ENCODE measurements at regions not wholly inside any gene's neighbourhood (a gene's known extent, or its start where the extent isn't known, plus 50 kb on each side); places are given as distances from the start of the nearest gene placed in this dataset.

DNA sequence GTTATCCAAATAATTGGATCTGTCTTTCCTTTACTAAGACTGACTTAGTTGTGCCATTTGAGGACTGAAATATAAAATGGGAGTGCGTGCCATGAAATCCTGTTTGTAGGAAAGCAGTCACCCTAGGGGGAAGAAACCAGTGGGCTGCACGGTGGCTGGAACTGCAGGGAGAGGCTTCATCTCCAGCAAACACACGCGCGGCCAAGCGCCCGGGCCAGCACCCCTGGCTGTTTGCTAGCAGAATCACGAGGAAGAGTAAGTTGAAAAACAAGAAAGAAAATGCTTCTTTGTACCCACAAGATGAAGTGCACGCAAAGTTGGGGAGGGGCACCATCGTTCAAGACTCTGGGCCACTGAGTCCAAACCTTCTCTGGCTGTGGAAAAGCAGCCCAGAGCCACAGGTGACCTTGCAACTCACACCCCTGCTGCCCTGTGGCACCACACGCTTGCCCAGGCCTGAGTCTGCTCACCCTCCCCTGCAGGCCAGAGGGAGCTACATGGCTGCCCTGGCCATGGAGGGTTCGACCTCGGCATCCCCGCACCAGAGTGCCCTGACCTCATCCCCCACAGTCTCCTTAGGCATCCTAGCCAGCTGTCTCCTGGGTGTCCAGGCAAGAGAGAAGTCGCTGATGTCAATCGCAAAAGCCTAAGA is 55.2 kb downstream of the IRX2 start:
- no peak for DNase-seq

DNA sequence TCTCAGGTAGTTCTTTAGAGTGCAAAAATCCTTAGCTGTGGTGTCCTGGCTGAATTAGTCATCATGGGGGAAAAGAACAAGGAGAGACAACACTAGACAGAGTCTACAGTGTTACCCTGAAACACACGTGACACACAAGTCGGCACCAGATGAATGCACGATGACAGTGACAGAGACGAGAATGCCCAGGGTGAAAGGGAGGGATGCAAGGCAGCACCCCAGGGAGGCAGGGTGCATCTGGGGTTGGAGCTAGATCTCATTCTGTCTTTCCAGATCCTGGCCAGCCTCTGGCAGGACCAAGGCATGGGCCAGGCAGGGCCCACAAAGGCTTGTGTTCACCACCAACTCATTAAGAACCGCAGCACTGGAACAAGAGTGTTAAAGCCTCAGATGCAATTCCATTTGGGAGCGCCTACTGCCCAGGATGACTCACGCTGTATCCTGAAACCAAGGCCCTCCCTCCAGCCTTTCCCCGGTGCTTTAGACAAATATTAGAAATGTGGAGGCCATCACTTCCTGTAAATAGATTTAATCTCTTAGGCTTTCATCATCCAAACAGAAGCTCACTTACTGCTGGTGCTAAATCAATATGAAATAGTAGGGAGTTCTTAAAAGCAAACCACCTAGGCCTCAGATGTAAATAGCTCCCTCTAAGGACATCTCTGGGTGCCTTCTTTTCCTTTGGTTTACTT is 56.1 kb downstream of the IRX2 start:
- DNase-seq: no peak

DNA sequence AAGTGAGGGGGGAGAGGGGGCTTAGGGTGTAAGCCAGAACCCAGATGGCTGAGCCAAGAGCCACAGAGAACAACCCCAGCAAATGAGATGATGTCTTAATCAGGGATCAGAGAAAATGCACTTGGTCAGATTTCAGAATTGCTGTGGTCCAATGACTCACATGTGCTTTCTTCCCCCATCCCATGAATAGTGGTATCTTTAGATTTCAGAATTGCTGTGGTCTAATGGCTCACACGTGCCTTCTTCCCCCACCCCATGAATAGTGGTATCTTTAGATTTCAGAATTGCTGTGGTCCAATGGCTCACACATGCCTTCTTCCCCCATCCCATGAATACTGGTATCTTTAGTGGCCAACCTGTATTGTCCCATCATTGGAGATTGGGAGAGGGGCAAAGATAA is 59.9 kb downstream of the IRX2 start:
- no peak for DNase-seq

DNA sequence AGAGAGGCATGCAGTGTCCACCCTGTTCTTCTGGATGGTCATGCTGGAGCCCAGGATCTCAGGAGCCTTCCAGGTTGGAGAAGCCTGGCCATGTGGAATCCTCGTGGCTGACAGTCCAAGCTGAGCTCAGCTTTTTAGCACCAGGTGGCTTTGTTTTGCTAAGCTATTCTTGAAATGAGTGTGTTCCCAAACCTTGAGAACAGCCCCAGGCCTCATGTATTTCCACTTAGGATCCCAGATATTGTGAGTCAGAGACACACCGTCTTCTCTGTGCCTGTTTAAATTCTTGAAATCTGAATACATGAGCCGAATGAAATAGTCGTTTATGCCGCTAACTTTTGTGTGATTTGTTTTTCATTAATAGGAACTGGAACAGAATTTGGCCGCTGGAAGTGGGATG is 61.2 kb downstream of the IRX2 start:
- DNase-seq: no peak

DNA sequence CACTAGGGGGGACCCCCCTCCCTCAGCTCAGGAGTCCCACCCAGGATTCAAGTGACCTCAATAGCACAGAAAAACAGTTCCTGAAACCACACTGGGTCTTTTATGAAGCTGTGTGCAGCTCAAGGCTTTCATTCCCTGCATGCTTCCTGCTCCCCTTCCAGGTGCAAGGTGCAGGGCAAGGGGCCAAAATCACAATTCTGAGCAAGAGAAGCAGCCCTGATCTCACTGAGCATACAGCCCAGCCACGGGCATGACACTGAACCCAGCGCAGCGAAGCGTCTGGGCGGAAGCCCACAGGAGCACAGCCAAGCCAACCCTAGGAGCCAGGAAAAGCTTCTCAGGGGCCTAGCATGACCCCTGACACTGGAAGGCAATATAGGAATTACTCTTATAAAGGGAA is 62.9 kb downstream of the IRX2 start:
- no peak for DNase-seq

DNA sequence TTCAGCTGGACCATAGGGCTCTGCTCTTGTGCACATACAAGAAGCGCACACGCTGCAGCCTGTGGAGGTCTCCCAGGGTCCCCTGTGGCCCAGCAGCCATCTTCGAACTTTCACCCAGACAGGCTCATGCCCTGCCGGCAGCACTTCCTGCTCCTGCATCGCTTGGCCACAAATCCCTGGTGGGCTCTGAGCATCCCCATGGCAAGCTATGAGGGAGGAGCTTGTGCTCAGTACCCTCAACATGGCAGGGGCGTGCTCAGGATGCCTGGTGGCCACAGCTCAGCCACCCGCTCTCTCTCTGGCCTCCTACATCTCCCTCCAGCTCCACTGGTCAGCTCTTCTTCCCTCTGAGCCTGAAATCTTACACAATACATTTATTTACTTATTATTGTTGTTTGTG is 63.7 kb downstream of the IRX2 start:
- DNase-seq: no peak

DNA sequence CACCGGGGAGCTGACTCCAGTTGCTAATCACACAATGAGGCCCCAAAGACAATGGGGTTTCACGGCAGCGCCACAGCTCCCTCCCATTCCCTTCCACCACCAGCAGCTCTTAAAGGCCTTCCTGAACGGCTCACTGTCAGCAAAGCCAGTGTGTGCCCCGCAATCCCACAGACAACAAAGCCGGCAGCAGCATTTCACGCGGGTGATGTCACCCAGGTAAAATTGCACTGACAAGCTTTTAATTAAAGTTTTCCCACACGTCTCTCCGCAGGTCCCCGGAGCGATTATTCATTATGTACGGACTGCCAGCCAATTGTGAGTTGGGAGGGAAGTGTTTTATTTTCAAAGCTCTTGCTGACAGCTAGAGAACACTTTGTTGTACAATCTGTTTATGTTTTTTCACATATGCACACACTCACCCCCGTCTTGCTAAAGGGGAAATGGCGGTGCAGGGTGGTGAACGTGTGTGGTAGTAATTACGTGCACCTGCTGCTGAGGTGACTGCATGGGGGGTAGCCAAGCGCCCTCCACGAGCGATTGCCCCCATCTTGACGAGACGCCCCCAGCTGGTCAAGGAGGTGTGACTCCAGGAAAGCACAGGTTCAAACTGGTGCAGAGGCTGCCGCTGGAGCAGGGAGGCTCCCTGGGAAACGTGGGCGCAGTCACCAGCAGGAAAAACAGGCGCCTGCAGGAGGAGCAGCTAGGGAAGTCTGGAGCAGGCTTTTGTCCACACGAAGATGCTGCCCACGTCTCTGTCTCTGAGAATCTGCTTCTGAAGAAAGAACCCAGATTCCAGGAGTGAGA is 65.0 kb downstream of the IRX2 start:
- DNase-seq: no peak

DNA sequence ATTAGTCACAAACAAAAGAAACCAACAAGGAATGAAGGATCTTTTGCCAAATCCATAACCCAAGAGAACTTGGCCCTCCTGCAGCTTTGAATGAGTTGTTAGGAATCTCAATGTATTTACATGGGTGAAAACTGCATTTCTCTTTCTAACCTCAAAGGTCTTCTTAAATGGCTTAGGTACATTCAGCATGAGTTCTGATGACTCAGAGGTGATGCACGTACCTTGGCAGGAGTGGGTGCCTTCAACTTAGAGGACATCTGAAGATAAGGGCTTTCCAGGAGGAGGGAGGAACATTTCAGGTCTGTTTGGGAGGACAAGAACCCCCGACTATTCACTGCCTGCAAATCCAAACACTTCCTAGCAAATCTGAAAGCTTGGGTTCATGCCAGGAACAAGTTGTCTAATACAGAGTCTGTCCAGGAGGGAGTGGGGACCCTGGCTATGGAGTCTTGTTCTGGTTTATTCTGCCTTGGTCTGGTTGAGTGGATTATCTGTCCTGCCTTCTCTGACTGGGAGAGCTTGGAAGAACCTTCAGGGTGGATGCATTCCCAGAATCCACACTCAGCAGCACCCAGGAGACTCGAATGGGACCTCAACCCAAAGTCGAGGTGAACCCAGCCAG is 65.7 kb downstream of the IRX2 start:
- DNase-seq: no peak

DNA sequence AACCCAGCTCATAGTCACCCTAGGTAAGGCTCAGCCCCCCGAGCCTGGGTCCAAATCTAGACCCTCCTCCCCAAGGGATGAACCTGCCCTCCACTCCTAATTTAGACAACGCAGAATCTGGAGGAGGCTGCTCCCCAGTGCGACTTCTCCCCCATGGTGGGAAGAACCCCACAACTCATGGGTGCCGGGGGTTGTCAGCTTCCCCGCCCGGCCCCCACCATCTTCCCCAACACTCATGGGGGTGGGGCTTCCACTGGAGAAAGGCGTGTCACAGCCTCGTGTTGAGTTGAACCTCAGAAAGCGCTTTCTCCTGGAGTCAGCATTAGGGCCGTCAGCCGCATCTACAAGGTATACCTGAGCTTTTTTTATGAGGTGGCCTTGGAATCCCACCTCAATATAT is 66.9 kb downstream of the IRX2 start:
- no peak for DNase-seq

DNA sequence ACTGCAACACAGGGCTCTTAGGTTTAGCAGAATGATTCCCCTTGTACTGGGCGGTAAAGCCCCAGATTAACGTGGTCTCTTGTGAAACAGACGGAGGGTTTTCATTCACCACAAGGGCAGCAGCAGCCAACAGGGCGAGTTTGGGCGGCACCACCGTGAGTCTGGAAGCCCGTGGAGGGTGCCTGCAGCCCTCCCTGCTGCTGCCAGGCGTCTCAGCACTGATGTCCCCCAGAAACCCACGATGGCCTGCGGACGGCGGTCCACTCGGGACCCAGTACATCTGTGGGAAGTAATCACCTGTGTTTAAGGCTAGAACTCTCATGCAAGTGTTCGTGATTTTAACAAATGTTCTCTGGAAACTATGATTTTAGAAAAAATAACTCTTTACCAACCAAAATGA is 67.8 kb downstream of the IRX2 start:
- no peak for DNase-seq

DNA sequence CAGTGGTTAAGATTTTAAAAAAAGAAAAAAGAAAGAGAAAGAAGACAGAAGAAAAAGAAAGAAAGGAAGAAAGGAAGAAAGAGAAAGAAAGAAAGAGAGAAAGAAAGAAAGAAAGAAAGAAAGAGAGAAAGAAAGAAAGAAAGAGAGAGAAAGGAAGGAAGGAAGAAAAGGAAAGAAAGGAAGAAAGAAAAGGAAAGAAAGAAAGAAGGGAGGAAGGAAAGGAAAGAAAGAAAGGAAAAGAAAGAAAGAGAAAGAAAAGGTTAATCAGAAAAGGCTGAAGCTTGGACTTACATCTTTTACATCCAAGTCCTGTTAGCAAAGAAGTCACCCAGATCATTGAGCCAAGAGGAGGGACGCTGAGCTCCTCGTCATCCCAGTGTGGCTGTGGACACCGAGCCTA is 70.0 kb downstream of the IRX2 start:
- no peak for DNase-seq

DNA sequence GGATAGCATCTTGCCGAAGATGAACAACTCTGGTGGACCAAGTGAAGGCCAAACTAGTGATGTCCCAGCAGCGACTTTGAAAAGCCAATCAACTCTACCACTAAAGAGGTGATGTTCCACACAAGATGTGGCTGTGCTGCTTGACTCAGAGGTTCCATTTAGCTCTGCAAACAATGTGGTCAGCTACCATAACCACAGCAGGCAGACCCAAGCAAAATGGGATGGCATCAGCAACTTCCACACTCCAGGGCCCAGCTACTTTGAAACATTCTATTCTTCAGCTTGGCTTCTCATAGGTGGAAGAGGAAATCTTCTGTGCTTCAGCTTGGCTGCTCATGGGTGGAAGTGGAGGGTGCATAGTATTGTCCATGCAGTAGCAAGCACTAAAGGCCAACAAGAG is 70.5 kb downstream of the IRX2 start:
- DNase-seq: no peak

DNA sequence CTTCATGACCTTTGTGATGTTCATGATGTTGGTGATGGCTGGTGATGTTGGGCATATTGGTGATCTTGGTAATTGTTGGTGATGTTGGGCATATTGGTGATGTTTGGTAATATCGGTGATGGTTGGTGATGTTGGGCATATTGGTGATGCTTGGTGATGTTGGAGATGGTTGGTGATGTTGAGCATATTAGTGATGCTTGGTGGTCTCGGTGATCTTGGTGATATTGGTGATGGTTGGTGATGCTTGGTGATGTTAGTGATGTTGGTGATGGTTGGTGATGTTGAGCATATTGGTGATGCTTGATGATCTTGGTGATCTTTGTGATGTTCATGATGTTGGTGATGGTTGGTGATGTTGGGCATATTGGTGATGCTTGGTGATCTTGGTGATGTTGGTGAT is 73.8 kb downstream of the IRX2 start:
- DNase-seq: no peak

DNA sequence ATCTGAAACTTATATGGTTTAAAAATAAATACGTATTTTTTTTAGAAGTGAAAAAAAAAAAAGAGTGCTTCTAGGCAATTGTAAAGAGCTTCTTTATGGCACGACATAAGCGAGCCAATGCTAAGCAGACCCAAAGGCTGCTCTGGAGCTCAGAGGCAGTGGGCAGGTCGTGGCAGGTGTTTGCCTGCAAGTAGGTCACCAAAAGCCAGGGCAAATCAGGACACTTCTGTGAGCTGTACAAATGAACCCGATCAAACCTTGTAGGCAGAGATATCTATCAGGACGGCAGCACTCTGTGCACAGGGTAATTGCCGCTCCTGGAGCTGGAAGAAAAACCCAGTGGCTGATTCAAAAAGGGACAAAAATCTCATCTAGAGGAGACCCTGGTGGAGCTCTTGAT is 75.9 kb downstream of the IRX2 start:
- peak; percentile 85 for DNase-seq

DNA sequence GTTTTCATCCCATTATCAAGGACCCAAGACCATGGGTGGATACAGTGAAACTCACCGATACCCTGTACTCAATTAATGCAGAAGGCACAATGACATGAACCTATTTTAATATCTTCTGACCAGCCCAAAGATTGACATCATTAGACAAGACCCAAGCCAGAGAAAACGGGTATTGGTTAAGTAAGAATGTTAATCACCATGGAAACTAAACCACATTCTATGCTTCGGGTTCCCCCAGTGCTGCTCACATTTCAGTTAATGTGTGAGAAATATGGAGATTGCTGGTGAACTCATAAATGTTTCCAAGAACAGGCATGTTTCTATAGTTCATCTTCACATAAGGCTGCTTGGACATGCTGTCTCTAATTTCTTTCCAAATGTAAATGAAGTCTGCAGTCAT is 77.0 kb downstream of the IRX2 start:
- no peak for DNase-seq

DNA sequence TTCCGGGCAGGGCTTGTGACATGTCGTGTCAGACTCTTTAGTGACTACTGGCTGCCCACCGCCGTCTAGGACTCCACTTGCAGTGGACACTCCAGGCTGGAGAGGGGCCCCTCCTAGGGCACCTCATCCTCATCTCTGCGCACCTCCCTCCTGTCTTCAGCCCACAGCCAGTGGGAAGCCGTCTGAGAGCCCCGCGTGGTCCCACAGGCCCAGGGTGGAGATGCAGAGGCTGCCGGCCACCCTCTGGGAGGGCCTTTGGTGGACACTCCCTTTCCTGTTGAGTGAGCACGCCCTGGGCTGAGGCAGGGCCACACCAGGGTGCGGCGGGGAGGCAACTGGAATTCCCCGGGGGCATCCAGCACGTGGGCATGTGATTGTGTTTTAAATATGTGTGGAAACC is 80.5 kb downstream of the IRX2 start:
- no peak for DNase-seq

DNA sequence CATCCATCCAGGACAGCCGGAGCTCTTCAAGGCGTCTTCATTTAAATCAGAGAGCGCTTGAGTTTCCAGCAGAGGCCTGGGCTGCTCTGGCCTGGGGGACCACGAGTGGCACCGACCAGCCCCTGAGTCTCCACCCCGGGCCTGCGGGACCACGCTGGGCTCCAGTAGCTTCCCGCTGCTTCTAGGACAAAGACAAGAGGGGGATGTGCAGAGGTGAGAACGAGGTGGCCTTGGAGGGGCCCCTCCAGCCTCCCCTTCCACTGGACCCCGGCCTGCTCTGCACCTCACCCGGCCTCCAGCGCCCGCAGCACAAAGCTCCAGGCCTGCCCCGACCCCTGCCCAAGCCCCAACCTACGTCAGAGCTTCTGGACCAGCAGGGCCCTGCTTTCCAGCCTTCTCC is 81.6 kb downstream of the IRX2 start:
- DNase-seq: no peak

DNA sequence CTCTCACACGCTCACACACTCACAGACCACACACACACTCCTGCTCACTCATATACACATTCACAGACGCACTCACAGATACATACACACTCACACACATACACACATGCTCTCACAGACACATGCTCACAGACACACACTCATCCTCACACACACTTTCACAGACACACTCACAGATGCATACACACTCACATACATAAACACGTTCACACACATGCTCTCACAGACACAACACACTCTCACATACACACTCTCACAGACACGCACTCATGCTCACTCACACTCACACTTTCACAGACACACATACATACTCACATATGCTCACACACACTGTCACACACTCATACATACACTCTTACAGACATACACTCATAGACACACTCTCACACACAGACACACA is 82.2 kb downstream of the IRX2 start:
- DNase-seq: no peak

DNA sequence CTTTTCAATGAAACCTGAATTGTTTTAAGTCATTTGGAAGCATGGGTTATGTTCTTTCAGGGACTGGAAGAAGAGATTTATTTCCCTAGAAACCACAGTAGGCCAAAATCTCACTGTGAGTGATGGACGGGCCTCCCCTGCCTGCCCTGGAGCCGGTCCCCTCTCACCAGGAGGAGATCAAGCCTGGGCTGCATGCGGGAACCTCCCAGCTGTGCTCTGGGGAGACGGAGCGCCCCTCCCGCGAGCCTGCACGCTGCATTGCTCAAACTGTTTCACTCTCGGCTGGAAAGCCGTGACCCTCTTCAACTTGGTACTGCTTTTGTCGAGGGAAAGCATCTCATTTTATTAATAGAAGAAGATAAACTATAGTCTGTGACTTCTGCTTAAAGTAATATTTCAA is 85.4 kb downstream of the IRX2 start:
- no peak for DNase-seq

DNA sequence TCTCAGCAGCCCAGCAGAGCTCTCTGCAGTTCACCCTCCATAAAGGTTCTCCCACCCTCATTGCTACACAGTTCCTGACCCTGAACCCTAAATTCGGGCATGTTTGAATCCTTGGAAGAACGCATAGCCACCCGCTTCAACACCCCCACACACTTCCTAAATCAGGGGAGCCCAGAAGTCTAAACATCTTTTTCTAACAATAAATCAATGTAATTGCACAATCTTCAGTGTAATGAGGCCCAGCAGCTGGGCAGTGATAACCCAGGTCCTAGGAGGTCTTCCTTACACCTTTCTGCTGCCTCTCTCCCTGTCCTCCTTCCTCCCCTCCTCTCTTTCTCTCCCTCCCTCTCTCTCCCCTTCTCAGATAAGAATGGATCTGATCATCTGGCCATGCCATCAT is 88.0 kb downstream of the IRX2 start:
- DNase-seq: no peak

DNA sequence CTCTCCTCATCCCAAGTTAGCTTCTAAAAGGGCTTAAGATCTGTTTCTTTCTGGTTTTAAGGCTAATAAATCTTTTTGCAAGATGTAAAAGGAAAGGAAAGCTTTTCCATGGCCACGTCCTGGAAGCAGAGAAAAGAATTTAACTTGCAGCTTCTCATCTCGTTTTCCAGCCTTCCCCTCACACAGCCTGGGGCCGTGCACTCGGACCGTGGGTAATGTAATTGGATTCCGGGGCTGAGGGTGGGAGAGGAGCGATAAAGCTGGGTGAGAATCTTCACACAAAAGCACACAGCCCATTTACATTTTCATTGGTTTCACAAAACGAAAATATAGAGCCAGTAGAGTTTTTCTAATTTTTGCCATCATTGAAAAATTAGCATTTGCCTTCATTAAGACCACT is 91.2 kb downstream of the IRX2 start:
- no peak for DNase-seq

DNA sequence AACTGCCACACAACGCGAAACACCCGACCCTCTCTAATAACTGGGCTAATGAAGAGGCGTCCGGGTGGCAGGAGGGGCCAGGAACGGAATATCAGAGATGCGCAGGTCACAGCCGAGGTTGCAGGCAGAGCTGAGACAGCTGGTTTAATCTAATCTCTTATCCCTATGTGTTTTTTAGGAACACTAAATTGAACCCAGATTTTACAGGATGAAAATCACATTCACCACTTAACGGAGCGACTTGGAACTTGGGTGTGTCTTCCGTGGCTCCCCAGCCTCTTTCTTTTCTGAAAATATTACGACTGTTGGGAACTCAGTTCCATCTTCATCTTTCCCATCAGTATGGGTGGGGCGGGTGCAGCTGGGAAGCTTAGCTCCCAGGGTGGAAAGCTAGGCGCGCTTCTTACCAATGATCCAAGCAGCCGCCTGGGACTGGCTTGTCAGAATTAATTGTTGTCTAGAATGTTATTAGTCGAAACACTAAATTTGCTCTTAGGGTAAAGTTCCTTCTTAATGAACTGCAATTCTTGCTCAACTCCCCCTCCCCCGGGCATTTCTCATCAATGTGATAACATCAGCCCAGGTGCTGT is 92.5 kb downstream of the IRX2 start:
- DNase-seq: no peak

DNA sequence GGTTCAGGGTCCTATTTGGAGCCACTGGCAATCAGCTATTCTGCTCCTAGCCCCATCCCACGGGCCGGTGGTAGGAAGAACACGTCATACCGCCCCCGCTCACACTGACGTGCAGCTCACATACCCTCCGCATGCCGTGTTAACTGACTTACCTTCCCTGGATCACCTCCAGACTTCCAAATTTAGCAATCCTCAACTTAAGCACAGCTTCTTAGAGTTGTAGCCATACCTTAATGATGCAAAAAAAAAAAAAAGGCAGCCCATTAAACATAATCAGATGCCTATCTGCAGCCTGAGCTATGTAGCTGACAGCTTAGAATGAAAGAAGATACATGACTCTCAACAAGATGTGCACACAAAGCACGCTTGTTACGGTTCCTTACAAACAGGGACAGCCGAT is 93.0 kb downstream of the IRX2 start:
- DNase-seq: no peak

DNA sequence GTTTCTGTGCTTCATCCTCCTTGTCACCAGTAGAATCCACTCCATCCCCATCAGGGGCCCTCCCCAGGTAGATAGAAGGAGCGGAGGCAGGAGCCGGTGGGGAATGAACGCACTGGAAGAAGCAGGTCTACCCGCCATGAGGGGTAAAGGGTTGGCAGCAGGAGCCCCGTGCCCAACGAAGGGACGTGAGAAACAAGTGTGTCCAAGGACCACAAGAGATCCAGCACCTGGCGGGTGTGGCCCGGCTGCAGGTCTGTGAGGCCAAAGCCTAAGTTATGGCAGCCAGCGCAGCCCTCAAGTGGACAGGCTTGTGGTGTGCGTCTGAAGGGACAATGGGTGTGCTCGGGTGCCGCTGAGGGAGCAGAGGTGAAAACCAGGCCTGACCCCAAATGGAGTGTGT is 94.3 kb downstream of the IRX2 start:
- DNase-seq: no peak

Measured in NCI-H187 (cell line).